ENCODE measurements at regions not wholly inside any gene's neighbourhood (a gene's known extent, or its start where the extent isn't known, plus 50 kb on each side); places are given as distances from the start of the nearest gene placed in this dataset.

GRCh38 chrX:125003746-125004446, 315.8 kb upstream of the TEX13C start:
- DNase-seq (ENCODE audit: low read depth): no peak

- DNase-seq (ENCODE audit: low read depth): no peak
Measured at GRCh38 chrX:125004799-125005198, 314.9 kb upstream of the TEX13C start.

GRCh38 chrX:125005863-125006262, 313.8 kb upstream of the TEX13C start:
- no peak for DNase-seq (ENCODE audit: low read depth)

- DNase-seq (ENCODE audit: low read depth): no peak
Measured at GRCh38 chrX:125006704-125007103, 313.0 kb upstream of the TEX13C start.

- no peak for DNase-seq (ENCODE audit: low read depth)
Measured at GRCh38 chrX:125012585-125012984, 307.1 kb upstream of the TEX13C start.

- no peak for DNase-seq (ENCODE audit: low read depth)
Measured at GRCh38 chrX:125029131-125029530, 290.5 kb upstream of the TEX13C start.

Data from GM04503 (cell line).